Brain microvascular endothelial cell (primary cell): ENCODE measurements at regions not wholly inside any gene's neighbourhood (a gene's known extent, or its start where the extent isn't known, plus 50 kb on each side); places are given as distances from the start of the nearest gene placed in this dataset.

ENCODE experiments used
- DNase-seq: peaks from one replicate; pipeline ENCODE4 v3.0.0-alpha.2; 2020
- H3K27ac ChIP-seq: fragments of 250-450 bp; sonication (Bioruptor Pico); 2 replicates; pipeline ENCODE4 v1.5.1; 2020; ENCODE audit warnings: mild to moderate bottlenecking, moderate library complexity
- H3K27me3 ChIP-seq: fragments of 250-450 bp; sonication (Bioruptor Pico); replicated peaks from 2 replicates; pipeline ENCODE4 v1.5.1; 2020; ENCODE audit warnings: mild to moderate bottlenecking
- H3K36me3 ChIP-seq: fragments of 250-450 bp; sonication (Bioruptor Pico); replicated peaks from 2 replicates; pipeline ENCODE4 v1.5.1; 2020; ENCODE audit warnings: mild to moderate bottlenecking
- H3K4me3 ChIP-seq: 2 replicates; pipeline ENCODE4 v1.5.1; 2011; ENCODE audit warnings: low read depth, mild to moderate bottlenecking, control low read depth, low read length, moderate library complexity
- in situ Hi-C: cut with HindIII; loops from 2 replicates; pipeline ENCODE4 v1.10.0; 2017; ENCODE audit warnings: low sequenced_read_pairs, low pct_ligation_motif_present
- TF ChIP-seq, protein P1 (sequence below): IDR thresholded peaks from 2 replicates; pipeline ENCODE4 v1.5.1; 2011; ENCODE audit warnings: low read depth, mild to moderate bottlenecking, moderate library complexity, low read length, control low read depth, inconsistent platforms; ENCODE audit errors: missing control alignments

DNA sequence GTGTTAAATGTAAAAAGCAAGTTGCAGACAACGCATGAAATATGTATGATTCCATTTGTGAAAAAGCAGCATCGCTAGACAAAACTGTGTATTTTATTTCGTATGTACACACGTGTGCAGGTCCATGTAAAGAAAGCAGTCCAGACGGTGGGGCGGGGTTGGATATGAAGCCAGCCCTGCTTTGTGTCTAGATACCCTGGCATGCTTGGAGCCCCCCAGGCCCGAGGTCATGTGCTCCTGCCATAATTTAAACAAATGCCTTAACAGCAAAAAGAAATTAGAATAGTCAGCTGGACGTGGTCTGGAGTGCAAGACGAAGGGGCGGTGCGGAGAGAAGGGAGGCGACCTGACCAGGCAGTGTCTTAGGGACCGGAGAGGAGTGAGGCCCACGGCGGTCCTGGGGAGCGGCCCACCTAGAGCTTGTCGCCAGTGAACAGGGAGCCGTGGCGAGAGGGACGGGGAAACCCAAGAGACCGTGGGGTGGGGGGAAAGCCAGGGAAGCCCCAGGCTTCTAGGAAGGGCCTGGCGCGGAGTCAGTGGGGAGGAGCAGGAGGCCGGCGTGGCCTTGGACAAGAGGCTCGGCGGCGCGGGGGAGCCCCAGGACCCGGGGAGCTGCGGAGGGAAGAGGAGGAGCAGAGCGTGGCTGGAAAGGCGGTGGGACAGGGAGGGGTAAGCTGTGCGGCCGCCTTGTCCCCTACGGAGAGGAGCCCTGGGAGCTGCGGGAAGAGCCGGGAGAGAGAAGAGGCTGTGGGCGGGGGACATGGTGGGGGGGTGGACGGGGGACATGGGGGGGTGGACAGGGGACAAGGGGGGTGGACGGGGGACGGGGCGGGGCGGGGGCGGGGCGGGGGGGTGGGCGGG lies 118.5 kb upstream of the C14orf180 start:
- in situ Hi-C loops: no loop called here
- Histone ChIP-seq H3K27me3 (peaks cover 14% of the 10 kb centered on the region), H3K4me3 (no peak overlapping the region), H3K27ac (no peak overlapping the region), H3K36me3 (no peaks in the 10 kb centered on the region)
- no peak for DNase-seq
- TF ChIP-seq, protein P1, sequence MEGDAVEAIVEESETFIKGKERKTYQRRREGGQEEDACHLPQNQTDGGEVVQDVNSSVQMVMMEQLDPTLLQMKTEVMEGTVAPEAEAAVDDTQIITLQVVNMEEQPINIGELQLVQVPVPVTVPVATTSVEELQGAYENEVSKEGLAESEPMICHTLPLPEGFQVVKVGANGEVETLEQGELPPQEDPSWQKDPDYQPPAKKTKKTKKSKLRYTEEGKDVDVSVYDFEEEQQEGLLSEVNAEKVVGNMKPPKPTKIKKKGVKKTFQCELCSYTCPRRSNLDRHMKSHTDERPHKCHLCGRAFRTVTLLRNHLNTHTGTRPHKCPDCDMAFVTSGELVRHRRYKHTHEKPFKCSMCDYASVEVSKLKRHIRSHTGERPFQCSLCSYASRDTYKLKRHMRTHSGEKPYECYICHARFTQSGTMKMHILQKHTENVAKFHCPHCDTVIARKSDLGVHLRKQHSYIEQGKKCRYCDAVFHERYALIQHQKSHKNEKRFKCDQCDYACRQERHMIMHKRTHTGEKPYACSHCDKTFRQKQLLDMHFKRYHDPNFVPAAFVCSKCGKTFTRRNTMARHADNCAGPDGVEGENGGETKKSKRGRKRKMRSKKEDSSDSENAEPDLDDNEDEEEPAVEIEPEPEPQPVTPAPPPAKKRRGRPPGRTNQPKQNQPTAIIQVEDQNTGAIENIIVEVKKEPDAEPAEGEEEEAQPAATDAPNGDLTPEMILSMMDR: no peak

DNA sequence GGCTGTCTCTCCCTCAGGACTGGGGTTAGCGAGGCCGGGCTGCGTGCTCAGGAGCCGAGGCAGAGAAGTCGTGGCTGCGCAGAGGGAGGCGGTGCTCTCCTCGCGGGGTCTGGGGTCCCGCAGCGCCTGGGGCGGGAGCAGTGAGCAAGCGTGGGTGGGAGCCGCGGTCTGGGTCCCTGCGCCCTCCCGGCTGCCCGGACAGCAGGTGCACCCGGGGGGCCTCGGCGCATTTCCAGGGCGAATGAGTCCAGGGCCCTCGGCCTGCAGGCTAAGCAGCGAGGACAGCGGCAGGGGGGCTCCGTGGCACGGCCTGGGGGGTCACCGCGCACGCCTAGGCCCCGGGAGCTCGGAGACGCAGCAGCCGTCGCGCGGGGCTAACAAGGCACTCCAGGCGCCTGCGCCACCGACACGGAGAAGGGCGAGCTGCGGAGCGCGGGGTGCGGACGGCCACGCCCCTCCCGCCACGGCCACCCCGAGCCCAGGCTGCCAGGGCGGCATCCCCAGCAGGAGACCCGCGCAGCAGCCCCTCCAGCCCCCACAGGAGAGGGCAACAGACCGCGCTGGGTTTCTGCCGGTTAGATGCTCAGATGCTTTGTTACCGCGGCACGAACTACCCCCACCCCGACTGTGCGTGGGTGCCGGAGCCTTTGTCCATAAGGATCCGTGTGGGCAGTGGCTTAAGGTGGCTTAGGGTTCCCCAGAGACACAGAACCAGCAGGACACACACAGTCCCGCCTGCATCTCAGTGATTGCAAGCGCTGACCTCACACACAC lies 117.7 kb upstream of the C14orf180 start:
- Histone ChIP-seq H3K27me3 (peaks cover 14% of the 10 kb centered on the region), H3K27ac (no peak overlapping the region), H3K36me3 (no peaks in the 10 kb centered on the region), H3K4me3 (no peak overlapping the region)
- in situ Hi-C loops: no loop called here
- no peak for DNase-seq
- TF ChIP-seq, protein P1: no peak

DNA sequence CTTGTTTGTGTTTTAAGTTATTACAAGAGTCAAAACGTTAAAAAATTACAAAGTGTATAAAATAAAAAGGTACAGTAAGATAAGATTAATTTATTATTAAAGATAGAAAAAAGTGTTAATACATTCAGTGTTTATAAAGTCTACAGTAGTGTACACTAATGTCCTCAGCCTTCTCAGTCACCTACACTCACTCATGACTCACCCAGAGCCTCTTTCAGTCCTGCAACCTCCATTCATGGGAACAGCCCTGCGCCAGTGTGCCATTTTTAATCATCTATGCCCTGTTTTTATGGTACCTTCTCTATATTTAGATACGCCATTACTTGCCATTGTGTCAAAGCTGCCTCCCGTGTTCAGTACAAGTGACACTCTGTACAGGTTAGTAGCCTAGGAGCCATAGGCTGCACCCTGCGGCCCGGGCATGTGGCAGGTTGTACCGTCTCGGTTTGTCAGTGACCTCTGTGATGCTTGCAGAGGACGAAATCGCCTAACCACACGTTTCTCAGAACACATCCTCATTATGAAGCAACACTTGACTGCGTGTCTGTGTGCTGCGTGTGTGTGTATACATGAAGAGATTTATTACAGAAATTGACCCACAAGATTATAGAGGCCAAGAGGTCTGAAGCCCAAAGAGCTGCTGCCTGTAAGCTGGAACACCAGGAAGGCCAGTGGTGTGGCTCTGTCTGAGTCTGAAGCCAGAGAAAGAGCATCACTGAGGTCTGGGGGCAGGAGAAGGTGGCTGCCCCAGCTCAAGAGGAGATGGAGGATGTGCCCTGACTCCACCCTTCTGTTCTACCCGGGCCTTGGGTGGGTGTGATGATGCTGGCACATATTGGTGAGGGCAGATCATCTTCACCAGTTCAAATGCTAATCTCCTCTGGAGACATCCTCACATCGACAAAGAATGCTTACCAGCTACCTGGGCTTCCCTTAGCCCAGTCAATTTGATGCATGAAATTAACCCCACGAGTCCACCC lies 116.6 kb upstream of the C14orf180 start:
- Histone ChIP-seq H3K27ac (no peak overlapping the region), H3K27me3 (peaks cover 14% of the 10 kb centered on the region), H3K36me3 (no peaks in the 10 kb centered on the region), H3K4me3 (no peak overlapping the region)
- DNase-seq: no peak
- TF ChIP-seq, protein P1: no peak
- in situ Hi-C loops: no loop called here

DNA sequence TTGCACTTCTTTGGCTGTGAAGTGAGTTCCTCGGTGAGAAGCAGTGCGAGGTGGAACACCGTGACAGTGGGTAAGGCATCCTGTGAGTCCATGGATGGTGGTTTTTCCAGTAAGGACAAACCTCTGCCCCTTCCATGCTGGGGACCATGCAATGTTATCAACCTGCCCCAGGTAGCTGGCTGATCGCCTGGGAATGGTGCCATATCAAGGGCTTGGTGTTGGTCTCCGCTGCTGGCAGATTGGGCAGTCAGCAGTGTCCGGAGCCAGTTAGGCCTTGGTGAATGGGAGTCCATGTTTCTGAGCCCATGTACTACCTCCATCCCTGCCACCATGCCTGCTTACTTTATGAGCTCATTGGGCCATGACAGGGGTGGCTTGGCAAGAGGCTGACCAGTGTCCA lies 114.7 kb upstream of the C14orf180 start:
- Histone ChIP-seq H3K4me3 (no peak overlapping the region), H3K27ac (no peak overlapping the region), H3K27me3 (peaks cover 14% of the 10 kb centered on the region), H3K36me3 (no peaks in the 10 kb centered on the region)
- in situ Hi-C loops: no loop called here
- TF ChIP-seq, protein P1: no peak
- no peak for DNase-seq

DNA sequence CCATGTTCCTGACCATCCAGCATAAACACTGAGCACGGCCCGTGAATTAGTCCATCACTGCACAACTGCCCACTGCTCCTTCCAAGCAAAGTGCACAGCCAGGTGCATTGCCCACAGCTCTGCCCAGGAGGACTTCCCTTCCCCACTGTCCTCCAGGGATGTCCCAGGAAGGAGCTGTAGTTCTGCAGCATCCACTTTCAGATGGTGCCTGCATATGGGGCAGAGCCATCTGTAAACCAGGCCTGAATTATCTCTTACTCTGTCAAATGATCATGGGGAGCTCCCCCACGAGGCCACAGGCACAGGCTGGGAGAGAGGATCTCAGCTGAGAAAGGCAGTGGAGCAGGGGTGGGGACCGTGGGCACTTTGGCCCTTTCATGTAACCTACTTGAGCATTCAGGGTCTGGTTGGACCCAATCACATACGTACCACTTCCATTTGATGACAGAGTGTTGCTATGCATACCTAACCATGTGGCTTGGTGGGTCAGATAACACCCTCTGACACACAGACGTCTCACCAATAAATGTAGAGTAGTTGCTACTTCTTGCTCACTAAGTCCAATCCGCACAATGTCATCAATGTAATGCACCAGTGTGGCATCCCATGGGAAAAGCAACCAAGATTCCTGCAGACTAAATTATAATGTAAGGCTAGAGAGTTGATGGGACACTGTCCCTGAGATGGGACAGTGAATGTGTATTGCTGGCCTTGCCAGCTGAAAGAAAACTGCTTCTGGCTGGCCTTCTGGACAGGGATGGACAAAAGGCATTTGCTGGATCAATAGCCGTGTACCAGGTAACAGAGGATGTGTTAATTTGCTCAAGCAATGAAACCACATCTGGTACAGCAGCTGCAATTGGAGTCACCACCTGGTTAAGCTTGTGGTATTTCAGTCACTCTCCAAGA lies 113.8 kb upstream of the C14orf180 start:
- TF ChIP-seq, protein P1: no peak
- DNase-seq: no peak
- H3K36me3 ChIP-seq: no peaks in the 10 kb centered on the region
- no peak overlapping the region for H3K4me3 ChIP-seq
- H3K27ac ChIP-seq: no peak overlapping the region
- in situ Hi-C loops: no loop called here
- H3K27me3 ChIP-seq: peaks cover 14% of the 10 kb centered on the region
